NCI-H69 (cell line): ENCODE measurements at regions not wholly inside any gene's neighbourhood (a gene's known extent, or its start where the extent isn't known, plus 50 kb on each side); places are given as distances from the start of the nearest gene placed in this dataset.

ENCODE experiments used
- DNase-seq: peaks from one replicate; lab custom pipeline; 2025; lab: John Stamatoyannopoulos, UW

GRCh38 chr20:60321601-60322000 lies 363.4 kb downstream of the CDH26 start:
- DNase-seq, result no peak

GRCh38 chr20:60326821-60327220 lies 368.6 kb downstream of the CDH26 start:
- DNase-seq, result no peak

- DNase-seq, result no peak
Measured at GRCh38 chr20:60327971-60328660, 369.9 kb downstream of the CDH26 start.

GRCh38 chr20:60330461-60330860 lies 372.2 kb downstream of the CDH26 start:
- no peak for DNase-seq

GRCh38 chr20:60331688-60332300 lies 373.6 kb downstream of the CDH26 start:
- no peak for DNase-seq

- DNase-seq, result no peak
Measured at GRCh38 chr20:60332523-60332922, 374.3 kb downstream of the CDH26 start.

- no peak for DNase-seq
Measured at GRCh38 chr20:60334911-60335310, 376.7 kb downstream of the CDH26 start.

- DNase-seq, result no peak
Measured at GRCh38 chr20:60338556-60338955, 380.3 kb downstream of the CDH26 start.

GRCh38 chr20:60339738-60340137 lies 381.5 kb downstream of the CDH26 start:
- no peak for DNase-seq

GRCh38 chr20:60340232-60340631 lies 382.0 kb downstream of the CDH26 start:
- no peak for DNase-seq

GRCh38 chr20:60341062-60341461 lies 382.8 kb downstream of the CDH26 start:
- no peak for DNase-seq

- no peak for DNase-seq
Measured at GRCh38 chr20:60345106-60345505, 386.9 kb downstream of the CDH26 start.

- DNase-seq, result no peak
Measured at GRCh38 chr20:60349418-60349817, 391.2 kb downstream of the CDH26 start.

- DNase-seq, result no peak
Measured at GRCh38 chr20:60352017-60352416, 393.8 kb downstream of the CDH26 start.

GRCh38 chr20:60352596-60352995 lies 394.4 kb downstream of the CDH26 start:
- DNase-seq, result no peak

- no peak for DNase-seq
Measured at GRCh38 chr20:60354024-60354580, 395.9 kb downstream of the CDH26 start.

GRCh38 chr20:60358101-60358500 lies 399.9 kb downstream of the CDH26 start:
- DNase-seq, result no peak

- no peak for DNase-seq
Measured at GRCh38 chr20:60359010-60359409, 400.8 kb downstream of the CDH26 start.

GRCh38 chr20:60361761-60362395 lies 403.7 kb downstream of the CDH26 start:
- DNase-seq, result no peak

- DNase-seq, result no peak
Measured at GRCh38 chr20:60362531-60362930, 404.3 kb downstream of the CDH26 start.

GRCh38 chr20:60363698-60364097 lies 405.5 kb downstream of the CDH26 start:
- DNase-seq, result no peak

GRCh38 chr20:60365064-60365666 lies 406.9 kb downstream of the CDH26 start:
- DNase-seq, result no peak

- no peak for DNase-seq
Measured at GRCh38 chr20:60365882-60366281, 407.7 kb downstream of the CDH26 start.
